Stimulated activated CD8-positive, alpha-beta memory T cell treated with anti-CD3 and anti-CD28 coated beads, Interleukin-4, amount 100 ng/mL, for 24 hours (primary cell): ENCODE measurements at regions not wholly inside any gene's neighbourhood (a gene's known extent, or its start where the extent isn't known, plus 50 kb on each side); places are given as distances from the start of the nearest gene placed in this dataset.
A peak's percentile ranks its signal among the peaks of the same experiment; 100 is the strongest.
"Not testable (repeated sequence)": the region's sequence is repeated elsewhere in the genome, so short reads cannot be mapped to it uniquely, and the experiment has no call there.

ENCODE experiments used
- DNase-seq: peaks from one replicate; pipeline ENCODE4 v3.0.0-alpha.2; 2020; ENCODE audit warnings: low read depth

DNA sequence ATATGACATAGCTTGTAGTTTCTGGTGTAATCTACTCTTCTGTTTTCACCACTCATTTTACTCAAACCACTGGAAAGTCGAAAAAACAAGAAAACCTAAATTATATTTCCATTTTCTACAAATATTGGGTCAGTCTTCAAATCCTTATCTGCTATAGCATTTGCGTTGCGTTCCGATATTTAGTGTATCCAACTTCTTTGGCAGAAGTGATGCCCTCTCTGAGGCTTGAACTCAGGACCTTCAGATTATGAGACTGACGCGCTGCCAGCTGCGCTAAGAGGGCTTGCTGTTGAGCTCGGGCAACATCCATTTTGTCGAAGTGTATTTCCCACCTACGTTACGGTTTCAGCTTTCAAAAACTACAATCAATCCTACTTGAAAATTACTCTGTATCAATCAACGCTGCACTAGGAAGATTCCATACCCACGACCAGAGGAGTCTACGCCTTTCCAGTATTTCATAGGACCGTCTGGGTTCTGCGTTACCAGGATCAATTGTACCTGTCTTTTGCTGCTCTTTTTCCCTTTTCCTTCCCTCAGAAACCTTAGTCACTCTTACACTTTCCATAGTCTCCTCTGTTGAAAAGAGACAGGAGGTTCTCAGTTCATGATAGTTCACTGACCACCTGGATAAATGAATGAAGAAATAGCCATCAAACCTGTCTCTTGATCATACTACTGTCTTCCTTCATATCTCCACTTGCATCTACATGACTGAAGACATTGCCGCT, 140.5 kb upstream of the ZNF322 start:
- not testable (repeated sequence) for DNase-seq

GRCh38 chr6:26803762-26804161, 144.2 kb upstream of the ZNF322 start:
- DNase-seq = not testable (repeated sequence)

GRCh38 chr6:26811486-26812116, 152.1 kb upstream of the ZNF322 start:
- DNase-seq = not testable (repeated sequence)

DNA sequence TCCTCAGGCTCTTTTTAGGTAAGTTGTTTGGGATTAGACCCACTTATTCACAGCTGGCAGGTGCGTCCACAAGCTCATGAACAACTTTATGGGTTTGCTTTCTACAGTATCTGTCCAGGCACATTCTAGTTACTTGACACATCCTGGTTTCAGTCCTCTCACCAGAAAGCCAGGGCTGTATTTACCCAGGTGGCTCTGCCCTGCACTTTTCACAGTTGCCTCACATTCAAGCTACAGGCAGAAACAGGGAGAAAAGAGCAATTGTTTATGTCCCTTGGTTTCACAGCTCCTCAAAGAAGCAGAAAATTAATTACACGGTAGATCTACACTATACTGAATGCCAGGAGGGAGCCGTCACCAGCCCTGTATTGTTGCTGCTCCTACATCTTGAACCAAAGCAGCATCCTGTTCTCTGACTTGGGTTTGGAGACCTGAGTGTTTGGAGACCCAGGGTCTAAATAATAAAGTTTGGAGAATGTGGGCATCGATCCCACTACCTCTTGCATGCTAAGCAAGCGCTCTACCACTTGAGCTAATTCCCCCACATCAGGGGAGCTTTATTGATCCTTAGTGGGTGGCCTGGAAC, 159.2 kb upstream of the ZNF322 start:
- DNase-seq = not testable (repeated sequence)

- not testable (repeated sequence) for DNase-seq
Observed at GRCh38 chr6:26827965-26828364, 168.4 kb upstream of the ZNF322 start.

- not testable (repeated sequence) for DNase-seq
Observed at GRCh38 chr6:26829480-26829879, 169.9 kb upstream of the ZNF322 start.

- not testable (repeated sequence) for DNase-seq
Observed at GRCh38 chr6:26830992-26831391, 171.4 kb upstream of the ZNF322 start.

DNA sequence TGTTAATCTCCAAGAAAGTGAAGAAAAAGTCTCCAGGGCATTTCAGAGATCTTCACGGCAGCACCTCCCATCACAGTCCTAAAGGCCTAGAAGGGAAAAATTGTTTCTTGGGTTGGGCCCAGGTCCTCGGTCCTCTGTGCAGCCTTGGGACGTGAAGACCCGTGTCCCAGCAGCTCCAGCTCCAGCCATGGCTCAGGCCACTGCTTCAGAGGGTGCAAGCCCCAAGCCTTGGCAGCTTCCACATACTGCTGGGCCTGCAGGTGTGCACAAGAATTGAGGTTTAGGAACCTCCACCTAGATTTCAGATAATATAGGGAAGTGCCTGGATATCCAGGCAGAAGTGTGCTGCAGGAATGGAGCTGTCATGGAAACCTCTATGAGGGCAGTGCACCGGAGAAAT, 176.2 kb upstream of the ZNF322 start:
- not testable (repeated sequence) for DNase-seq

GRCh38 chr6:26836657-26837056, 177.1 kb upstream of the ZNF322 start:
- DNase-seq = not testable (repeated sequence)

DNA sequence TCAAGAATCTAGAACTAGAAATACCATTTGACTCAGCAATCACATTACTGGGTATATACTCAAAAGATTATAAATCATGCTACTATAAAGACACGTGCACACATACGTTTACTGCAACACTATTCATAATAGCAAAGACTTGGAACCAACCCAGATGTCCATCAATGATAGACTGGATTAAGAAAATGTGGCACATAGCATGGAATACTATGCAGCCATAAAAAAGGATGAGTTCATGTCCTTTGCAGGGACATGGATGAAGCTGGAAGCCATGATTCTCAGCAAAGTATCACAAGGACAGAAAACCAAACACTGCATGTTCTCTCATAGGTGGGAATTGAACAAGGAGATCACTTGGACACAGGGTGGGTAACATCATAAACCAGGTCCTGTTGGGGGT, 185.3 kb upstream of the ZNF322 start:
- not testable (repeated sequence) for DNase-seq

DNA sequence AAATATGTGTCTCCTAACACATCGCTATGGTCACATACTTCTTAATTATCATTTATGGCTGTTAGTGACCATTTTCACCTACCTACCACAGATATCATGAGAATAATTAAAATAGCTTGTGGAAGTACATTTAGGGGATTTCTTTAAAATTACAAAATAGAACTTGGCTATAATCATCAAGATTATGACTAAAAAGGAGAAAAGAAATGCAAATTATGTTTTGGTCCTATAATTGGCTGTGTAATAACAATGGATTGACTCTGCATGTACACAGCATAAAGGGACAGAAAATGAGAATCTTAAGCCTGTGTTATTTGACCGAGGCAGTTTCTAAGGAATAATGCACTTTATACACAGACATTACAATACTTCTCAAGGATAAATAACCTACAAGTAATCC, 197.7 kb upstream of the ZNF322 start:
- not testable (repeated sequence) for DNase-seq

DNA sequence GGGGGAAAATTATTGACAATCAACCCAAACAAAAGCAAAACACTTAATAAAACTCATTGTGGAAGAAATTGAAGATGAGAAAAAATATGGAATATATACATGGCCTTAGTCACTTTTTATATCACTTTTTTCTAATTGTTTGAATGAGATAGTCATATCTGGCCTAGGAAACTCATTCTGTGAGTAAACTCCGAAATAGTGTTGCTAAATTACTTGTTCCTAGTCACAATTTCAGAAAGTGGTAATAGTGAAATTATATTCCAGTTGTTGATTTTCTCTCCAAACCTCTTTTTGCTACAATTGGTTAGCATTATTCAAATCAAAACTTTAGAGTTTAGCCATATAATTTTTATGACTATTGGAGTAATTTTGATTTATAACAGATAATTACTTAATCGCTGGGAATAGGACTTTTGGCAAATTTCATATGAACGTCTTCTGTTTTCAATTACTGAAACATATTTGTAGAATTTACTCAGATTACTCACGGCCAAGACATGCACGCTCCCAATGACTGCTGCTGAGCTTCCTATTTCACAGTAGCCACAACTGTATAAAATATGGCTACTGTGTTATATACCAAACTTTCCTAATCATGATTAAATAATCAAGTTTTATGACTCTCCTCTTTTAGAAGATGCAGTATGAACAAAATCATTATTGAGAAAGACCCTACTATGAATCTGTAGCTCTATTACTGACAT, 199.7 kb upstream of the ZNF322 start:
- DNase-seq = not testable (repeated sequence)

- not testable (repeated sequence) for DNase-seq
Observed at GRCh38 chr6:26859771-26860163, 200.2 kb upstream of the ZNF322 start.

DNA sequence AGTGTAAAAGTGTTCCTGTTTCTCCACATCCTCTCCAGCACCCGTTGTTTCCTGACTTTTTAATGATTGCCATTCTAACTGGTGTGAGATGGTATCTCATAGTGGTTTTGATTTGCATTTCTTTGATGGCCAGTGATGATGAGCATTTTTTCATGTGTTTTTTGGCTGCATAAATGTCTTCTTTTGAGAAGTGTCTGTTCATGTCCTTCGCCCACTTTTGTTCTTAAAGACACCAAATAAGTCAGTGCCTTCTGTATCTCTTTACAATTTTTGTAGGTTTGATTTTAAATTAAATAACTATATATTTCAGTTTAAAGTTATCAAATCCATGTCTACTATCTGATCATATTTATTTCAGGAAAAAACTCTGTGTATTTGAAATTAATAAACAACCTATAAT, 202.4 kb upstream of the ZNF322 start:
- not testable (repeated sequence) for DNase-seq

DNA sequence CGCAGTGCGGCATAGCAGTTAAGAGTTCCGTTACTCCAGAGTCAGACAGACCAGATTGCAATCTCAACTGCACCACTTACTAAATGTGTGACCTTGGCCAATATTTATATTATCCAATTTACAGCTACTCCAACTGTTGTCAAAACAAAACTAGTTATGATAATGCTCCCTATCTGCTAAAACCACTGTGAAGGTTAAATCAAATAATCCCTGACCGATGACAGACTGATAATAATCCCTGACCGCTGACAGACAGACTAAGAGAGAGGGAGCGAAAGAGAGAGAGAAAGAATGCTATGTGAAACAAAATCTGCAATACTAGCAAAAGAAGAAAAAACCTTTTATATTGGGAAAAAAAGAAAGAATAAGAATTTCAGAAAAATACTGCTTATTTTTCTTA, 204.1 kb upstream of the ZNF322 start:
- not testable (repeated sequence) for DNase-seq

DNA sequence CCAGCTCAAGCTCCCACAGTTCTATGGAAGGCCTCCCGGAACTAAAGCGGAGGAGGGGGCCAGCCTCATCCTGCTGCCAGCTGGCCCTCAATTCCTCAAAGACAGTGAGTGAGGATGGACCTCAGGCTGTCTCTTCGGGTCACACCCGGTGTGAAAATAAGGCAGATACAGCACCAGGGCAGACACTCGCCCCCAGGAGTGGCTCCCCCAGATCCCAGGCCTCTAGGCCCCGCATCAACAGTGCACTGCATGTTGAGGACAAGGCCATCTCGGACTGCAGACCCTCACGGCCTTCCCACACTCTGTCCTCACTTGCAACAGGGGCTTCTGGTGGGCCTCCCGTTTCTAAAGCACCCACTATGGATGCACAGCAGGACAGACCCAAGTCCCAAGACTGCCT, 239.2 kb upstream of the ZNF322 start:
- not testable (repeated sequence) for DNase-seq

DNA sequence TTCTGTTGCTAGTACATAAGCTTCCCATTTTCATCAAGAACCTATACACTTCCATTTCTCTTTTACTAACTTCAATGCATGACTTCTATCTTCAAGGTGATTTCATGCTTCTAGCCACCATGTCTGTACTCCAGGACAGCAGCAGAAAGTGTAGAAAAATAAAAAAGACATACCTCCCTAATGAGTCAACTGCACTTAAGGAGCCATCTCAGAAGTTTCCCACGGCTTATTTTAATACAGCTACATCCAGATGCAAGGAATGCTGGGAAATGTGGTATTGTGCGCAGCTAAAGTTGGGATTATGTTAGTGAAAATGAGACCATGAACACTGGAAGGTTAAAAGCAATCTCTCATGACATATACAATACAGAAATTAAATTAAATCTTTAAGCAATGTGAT, 264.7 kb upstream of the ZNF322 start:
- not testable (repeated sequence) for DNase-seq

DNA sequence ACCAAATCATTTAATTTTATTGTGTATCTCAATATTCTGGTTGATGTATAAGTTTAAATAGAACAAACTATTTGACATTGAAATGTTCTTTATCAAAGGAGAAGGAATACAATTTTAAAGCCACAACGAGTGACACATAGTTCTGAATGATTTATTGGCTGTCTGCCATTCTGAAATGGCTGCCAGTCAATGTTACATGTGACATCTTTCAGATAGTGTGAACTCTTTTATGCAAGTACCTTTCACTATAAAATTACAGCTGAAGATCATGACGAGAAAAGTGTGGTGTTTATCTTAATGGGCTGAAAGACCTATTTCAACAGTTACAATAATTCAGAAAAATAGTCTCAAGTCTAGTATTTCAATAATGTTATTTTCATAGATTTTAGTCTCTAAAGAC, 268.6 kb upstream of the ZNF322 start:
- DNase-seq = not testable (repeated sequence)

DNA sequence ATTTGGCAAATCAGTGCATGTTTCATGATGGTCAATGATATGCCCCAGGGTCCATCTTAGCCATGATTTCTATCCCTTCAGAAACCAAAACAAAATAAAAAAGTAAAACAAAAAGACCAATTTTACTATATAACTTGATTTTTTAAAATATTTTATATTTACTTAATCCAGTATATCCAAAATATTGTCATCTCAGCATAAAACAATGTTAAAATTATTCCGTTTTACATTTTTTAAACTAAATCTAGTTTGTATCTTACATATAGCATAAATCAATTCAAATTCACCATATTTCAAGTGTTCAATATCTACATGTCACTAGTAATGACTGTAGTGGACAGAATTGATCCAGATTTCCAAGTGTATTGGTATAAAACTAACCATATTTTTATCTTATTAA, 277.7 kb upstream of the ZNF322 start:
- not testable (repeated sequence) for DNase-seq

GRCh38 chr6:26951211-26951610, 291.7 kb upstream of the ZNF322 start:
- DNase-seq = not testable (repeated sequence)

GRCh38 chr6:26956078-26956600, 291.4 kb upstream of the PRSS16 start:
- peak; percentile 25 for DNase-seq

GRCh38 chr6:26956601-26957184, 290.8 kb upstream of the PRSS16 start:
- peak; percentile 81 for DNase-seq
